WTC11 (cell line): ENCODE measurements at regions not wholly inside any gene's neighbourhood (a gene's known extent, or its start where the extent isn't known, plus 50 kb on each side); places are given as distances from the start of the nearest gene placed in this dataset.

ENCODE experiments used
- CTCF ChIP-seq: fragments of 200-600 bp; IDR thresholded peaks from 2 replicates; pipeline ENCODE4 v1.8.0; 2022; ENCODE audit warnings: antibody characterized with exemption
- MAX ChIP-seq: sonication (generic); formaldehyde crosslinking; IDR thresholded peaks from 2 replicates; pipeline ENCODE4 v1.8.0; 2022; ENCODE audit warnings: mild to moderate bottlenecking, missing genetic modification reagents
- NFYB ChIP-seq: sonication (generic); formaldehyde crosslinking; conservative IDR thresholded peaks from 2 replicates; pipeline ENCODE4 v1.8.0; 2022; ENCODE audit warnings: low read depth, missing genetic modification reagents
- NR2C2 ChIP-seq: sonication (generic); formaldehyde crosslinking; IDR thresholded peaks from 2 replicates; pipeline ENCODE4 v1.8.0; 2022; ENCODE audit warnings: mild to moderate bottlenecking, missing genetic modification reagents
- ZNF121 ChIP-seq: sonication (generic); formaldehyde crosslinking; IDR thresholded peaks from 2 replicates; pipeline ENCODE4 v1.8.0; 2023; ENCODE audit warnings: missing genetic modification reagents

GRCh38 chr5:75894482-75894881, 177.2 kb upstream of the POC5 start:
- no peak for TF ChIP-seq NFYB
- TF ChIP-seq CTCF, result no peak
- no peak for TF ChIP-seq ZNF121 (CRISPR knock-in tag)
- TF ChIP-seq MAX (CRISPR knock-in tag), result no peak
- no peak for TF ChIP-seq NR2C2 (CRISPR knock-in tag)
